ENCODE measurements at regions not wholly inside any gene's neighbourhood (a gene's known extent, or its start where the extent isn't known, plus 50 kb on each side); places are given as distances from the start of the nearest gene placed in this dataset.

- no peak for TF ChIP-seq REST (IDR thresholded peaks at IDR 0.05; ENCODE audit: borderline replicate concordance)
- TF ChIP-seq CTCF (IDR thresholded peaks at IDR 0.05; ENCODE audit: poor library complexity, severe bottlenecking), result no peak
- no peak for TF ChIP-seq EP300 (conservative IDR thresholded peaks at IDR 0.05; ENCODE audit: poor library complexity, severe bottlenecking)
- no peak for TF ChIP-seq MXI1 (conservative IDR thresholded peaks at IDR 0.05; ENCODE audit: poor library complexity, severe bottlenecking)
- no peak for TF ChIP-seq SMC3 (conservative IDR thresholded peaks at IDR 0.05; ENCODE audit: poor library complexity)
- TF ChIP-seq TAF1 (IDR thresholded peaks at IDR 0.05; ENCODE audit: low read depth), result no peak
- TF ChIP-seq EZH2 (IDR thresholded peaks at IDR 0.05; ENCODE audit: borderline replicate concordance, insufficient read depth, low read length, poor library complexity, severe bottlenecking), result no peak
- no peak for TF ChIP-seq POLR2AphosphoS5 (IDR thresholded peaks at IDR 0.05)
- no peak for TF ChIP-seq RAD21 (conservative IDR thresholded peaks at IDR 0.05)
- no peak overlapping the region for H3K27ac ChIP-seq (ENCODE audit: low read length)
- no peaks in the 10 kb centered on the region for H3F3A ChIP-seq (ENCODE audit: insufficient read depth, low read length, poor library complexity, severe bottlenecking)
- H3K4me3 ChIP-seq (ENCODE audit: low read length), result no peak overlapping the region
- H3K79me2 ChIP-seq (replicated peaks; ENCODE audit: insufficient read depth, low read length), result no peaks in the 10 kb centered on the region
- no peaks in the 10 kb centered on the region for H4K20me1 ChIP-seq (ENCODE audit: insufficient read depth)
- no peak overlapping the region for H3K9ac ChIP-seq (ENCODE audit: low read length)
- H3K27me3 ChIP-seq (ENCODE audit: insufficient read depth, low read depth, low read length), result no peaks in the 10 kb centered on the region
- no peaks in the 10 kb centered on the region for H3K9me2 ChIP-seq (ENCODE audit: insufficient read depth, low read length)
- H3K4me2 ChIP-seq (ENCODE audit: low read length), result no peak overlapping the region
- H2AFZ ChIP-seq (ENCODE audit: low read depth, low read length), result no peak overlapping the region
- H3K9me3 ChIP-seq (ENCODE audit: low read length), result no peaks in the 10 kb centered on the region
- no peaks in the 10 kb centered on the region for H3K36me3 ChIP-seq (ENCODE audit: insufficient read depth, low read length)
Observed at GRCh38 chr12:131463174-131463573, 247.7 kb upstream of the SFSWAP start.

GRCh38 chr12:131464081-131464480, 246.8 kb upstream of the SFSWAP start:
- no peaks in the 10 kb centered on the region for H3K79me2 ChIP-seq (replicated peaks; ENCODE audit: insufficient read depth, low read length)
- H2AFZ ChIP-seq (ENCODE audit: low read depth, low read length), result no peak overlapping the region

More at GRCh38 chr12:131464081-131464480, 246.8 kb upstream of the SFSWAP start:
- TF ChIP-seq RAD21 (conservative IDR thresholded peaks at IDR 0.05), result no peak
- TF ChIP-seq POLR2AphosphoS5 (IDR thresholded peaks at IDR 0.05), result no peak
- TF ChIP-seq SMC3 (conservative IDR thresholded peaks at IDR 0.05; ENCODE audit: poor library complexity), result no peak
- TF ChIP-seq CTCF (IDR thresholded peaks at IDR 0.05; ENCODE audit: poor library complexity, severe bottlenecking), result no peak
- no peak for TF ChIP-seq TAF1 (IDR thresholded peaks at IDR 0.05; ENCODE audit: low read depth)
- no peak for TF ChIP-seq MXI1 (conservative IDR thresholded peaks at IDR 0.05; ENCODE audit: poor library complexity, severe bottlenecking)
- TF ChIP-seq EZH2 (IDR thresholded peaks at IDR 0.05; ENCODE audit: borderline replicate concordance, insufficient read depth, low read length, poor library complexity, severe bottlenecking), result no peak
- TF ChIP-seq REST (IDR thresholded peaks at IDR 0.05; ENCODE audit: borderline replicate concordance), result no peak
- no peak for TF ChIP-seq EP300 (conservative IDR thresholded peaks at IDR 0.05; ENCODE audit: poor library complexity, severe bottlenecking)
- Histone ChIP-seq H3K4me3 (ENCODE audit: low read length) (no peak overlapping the region), H4K20me1 (ENCODE audit: insufficient read depth) (no peaks in the 10 kb centered on the region), H3F3A (ENCODE audit: insufficient read depth, low read length, poor library complexity, severe bottlenecking) (no peaks in the 10 kb centered on the region), H3K36me3 (ENCODE audit: insufficient read depth, low read length) (no peaks in the 10 kb centered on the region), H3K9me2 (ENCODE audit: insufficient read depth, low read length) (no peaks in the 10 kb centered on the region), H3K27me3 (ENCODE audit: insufficient read depth, low read depth, low read length) (no peaks in the 10 kb centered on the region), H3K27ac (ENCODE audit: low read length) (no peak overlapping the region), H3K4me2 (ENCODE audit: low read length) (no peak overlapping the region), H3K9me3 (ENCODE audit: low read length) (no peaks in the 10 kb centered on the region), H3K9ac (ENCODE audit: low read length) (no peak overlapping the region)

Measured in neural cell (in vitro differentiated cells).